Heart left ventricle (tissue), 16 donors: ENCODE measurements at regions not wholly inside any gene's neighbourhood (a gene's known extent, or its start where the extent isn't known, plus 50 kb on each side); places are given as distances from the start of the nearest gene placed in this dataset.

Experiments
- ATAC-seq, 4 donors: fragments of 200-7000 bp; cut with Tn5 transposase; one replicate each; pipeline ENCODE4 v1.9.1; 2020 to 2022; ENCODE audit warnings: moderate library complexity in 4 of 4, mild to moderate bottlenecking in 3 of 4, moderate number of reproducible peaks in 1 of 4
- DNase-seq, 5 donors: peaks; one replicate each; pipeline ENCODE4 v3.0.0-alpha.2; 2020
- H3K27ac ChIP-seq, 12 donors: fragments of 200-600 bp; sonication (generic) in 4 of 12; one replicate each; pipeline versions ENCODE4 v1.5.0 to v1.8.0; 2016 to 2022; ENCODE audit warnings: mild to moderate bottlenecking in 2 of 12
- H3K27me3 ChIP-seq, 9 donors: fragments of 200-600 bp; sonication (generic) in 2 of 9; one replicate each; pipeline versions ENCODE4 v1.5.1 to v1.8.0; 2016 to 2022; ENCODE audit warnings: mild to moderate bottlenecking in 3 of 9
- H3K36me3 ChIP-seq, 9 donors: fragments of 200-600 bp; sonication (generic) in 2 of 9; one replicate each; pipeline versions ENCODE4 v1.5.0 to v1.8.0; 2018 to 2022; ENCODE audit warnings: mild to moderate bottlenecking in 2 of 9
- H3K4me1 ChIP-seq, 12 donors: fragments of 200-600 bp; sonication (generic) in 4 of 12; one replicate each; pipeline versions ENCODE4 v1.5.0 to v1.8.0; 2016 to 2022; ENCODE audit warnings: mild to moderate bottlenecking in 3 of 12
- H3K4me3 ChIP-seq, 12 donors: fragments of 200-600 bp; sonication (generic) in 4 of 12; one replicate each; pipeline versions ENCODE4 v1.5.0 to v1.8.0; 2017 to 2022; ENCODE audit warnings: mild to moderate bottlenecking in 9 of 12, moderate library complexity in 4 of 12
- H3K9me3 ChIP-seq, 12 donors: fragments of 200-600 bp; sonication (generic) in 4 of 12; one replicate each; pipeline versions ENCODE4 v1.5.0 to v1.8.0; 2016 to 2022; ENCODE audit warnings: mild to moderate bottlenecking in 1 of 12
- CTCF ChIP-seq, 12 donors: fragments of 200-600 bp; sonication (generic) in 4 of 12; IDR thresholded peaks; one replicate each; pipeline versions ENCODE4 v1.5.0 to v1.8.0; 2018 to 2022; ENCODE audit warnings: antibody characterized with exemption in 12 of 12, mild to moderate bottlenecking in 5 of 12
- POLR2A ChIP-seq, 2 donors: fragments of 450-650 bp; IDR thresholded peaks; one replicate each; pipeline ENCODE4 v1.6.1; 2017; ENCODE audit warnings: antibody characterized with exemption in 2 of 2, mild to moderate bottlenecking in 2 of 2, moderate library complexity in 2 of 2
- WGBS, 4 donors: extraction: QIAGEN DNeasy Blood & Tissue Kit in 2 of 4; methylation state at CpG; one replicate each; pipeline versions ENCODE4 v1.1.5 to v1.1.7; 2013 to 2018; 5-methylcytosine and 5-hydroxymethylcytosine counted together
- intact Hi-C, 10 donors: fragments of 100-400 bp; cut with DNase I; formaldehyde crosslinking; loops; one replicate each; pipeline versions ENCODE4 v1.11.1 to v1.14.2; 2022
- donor health status: ischemic (EF 13 %, LVEDD 7.1; RV severe dilation, severe dysfunction).
- donor health status: healthy with polysubstance abuse.
- donor health status: DM: no; HTN: yes; CAD: no.
- donor health status: DM: no; HTN: no; CAD: no.
- donor health status: ischemic (EF 25% LVEDD 6.9; RV normal size, moderate dysfunction).
- donor health status: ischemic (EF 25% LVEDD 5.7; RV mildly dilated, moderate dysfunction).
- donor health status: healthy.
- donor health status: DM: yes; HTN: yes; CAD: no.
- donor health status: ischemic (EF 35%, LVEDD 5.7; RV mildly dilated, moderate dysfunction).
- donor health status: nonischemic (EF 11% LVEDD 7.7; RV severe dilation, severe dysfunction).
- donor health status: DM: yes; HTN: yes; CAD: no.
- donor health status: PGD.
- donor health status: ischemic (EF 29% LVEDD 5.4; RV normal size, mild dysfunction).
- donor health status: nonischemic (EF 23%, LVEDD 6.1; RV moderate dilation, normal function).

- peaks cover 0 to 4% (median 0%) of the 10 kb centered on the region in 12 donors for H3K9me3 ChIP-seq
- H3K4me1 ChIP-seq: peaks cover 0 to 38% (median 21%) of the 10 kb centered on the region in 12 donors
- intact Hi-C loops: no loop called here
- DNase-seq (no peak), ATAC-seq (no peak)
- TF ChIP-seq CTCF (IDR thresholded peaks at IDR 0.05) (no peak), POLR2A (IDR thresholded peaks at IDR 0.05) (no peak)
- no peak overlapping the region for H3K4me3 ChIP-seq
- 71 to 85% (median 81%) methylated on average over 9 of the region's 9 CpGs for WGBS, 4 donors
- H3K27me3 ChIP-seq: peaks cover 12 to 55% (median 38%) of the 10 kb centered on the region in 9 donors
- H3K27ac ChIP-seq: peak overlapping the region in 6 of 12 donors; percentile 73 to 93 (median 80)
- H3K36me3 ChIP-seq: no peaks in the 10 kb centered on the region
Measured at GRCh38 chr6:166004471-166004870, 163.2 kb downstream of the TBXT start.

GRCh38 chr6:166003569-166003968, 164.1 kb downstream of the TBXT start:
- H3K4me3 ChIP-seq: no peak overlapping the region
- peaks cover 0 to 4% (median 0%) of the 10 kb centered on the region in 12 donors for H3K9me3 ChIP-seq
- WGBS, 4 donors: 34 to 63% (median 46%) methylated on average over 3 of the region's 3 CpGs
- H3K36me3 ChIP-seq: no peaks in the 10 kb centered on the region
- ATAC-seq (no peak), DNase-seq (no peak)
- no peak for TF ChIP-seq CTCF (IDR thresholded peaks at IDR 0.05)
- TF ChIP-seq POLR2A (IDR thresholded peaks at IDR 0.05): no peak
- no peak overlapping the region for H3K27ac ChIP-seq
- intact Hi-C loops: no loop called here
- H3K27me3 ChIP-seq: peaks cover 12 to 46% (median 29%) of the 10 kb centered on the region in 9 donors
- peaks cover 0 to 33% (median 17%) of the 10 kb centered on the region in 12 donors for H3K4me1 ChIP-seq

GRCh38 chr6:166001359-166001758, 166.3 kb downstream of the TBXT start:
- H3K27me3 ChIP-seq: peaks cover 0 to 24% (median 9%) of the 10 kb centered on the region in 9 donors
- no peak overlapping the region for H3K27ac ChIP-seq
- ATAC-seq (no peak), DNase-seq (no peak)
- no peaks in the 10 kb centered on the region for H3K36me3 ChIP-seq
- H3K4me3 ChIP-seq: no peak overlapping the region
- peaks cover 0 to 4% (median 0%) of the 10 kb centered on the region in 12 donors for H3K9me3 ChIP-seq
- TF ChIP-seq CTCF (IDR thresholded peaks at IDR 0.05) (no peak), POLR2A (IDR thresholded peaks at IDR 0.05) (no peak)
- WGBS, 4 donors: 78 to 83% (median 80%) methylated on average over 9 of the region's 9 CpGs
- intact Hi-C loops: no loop called here
- peaks cover 0 to 11% (median 3%) of the 10 kb centered on the region in 12 donors for H3K4me1 ChIP-seq

GRCh38 chr6:165999279-165999678, 168.4 kb downstream of the TBXT start:
- intact Hi-C loops: no loop called here
- 86 to 96% (median 91%) methylated on average over 7 to 8 of the region's 8 CpGs for WGBS, 4 donors
- H3K27me3 ChIP-seq: peaks cover 0 to 6% (median 0%) of the 10 kb centered on the region in 9 donors
- no peak overlapping the region for H3K27ac ChIP-seq
- TF ChIP-seq POLR2A (IDR thresholded peaks at IDR 0.05) (no peak), CTCF (IDR thresholded peaks at IDR 0.05) (no peak)
- H3K9me3 ChIP-seq: peaks cover 0 to under 1% (median 0%) of the 10 kb centered on the region in 12 donors
- ATAC-seq: no peak
- DNase-seq: no peak
- H3K4me1 ChIP-seq: no peaks in the 10 kb centered on the region
- H3K4me3 ChIP-seq: no peak overlapping the region
- H3K36me3 ChIP-seq: no peaks in the 10 kb centered on the region
